ENCODE measurements at regions not wholly inside any gene's neighbourhood (a gene's known extent, or its start where the extent isn't known, plus 50 kb on each side); places are given as distances from the start of the nearest gene placed in this dataset.

DNA sequence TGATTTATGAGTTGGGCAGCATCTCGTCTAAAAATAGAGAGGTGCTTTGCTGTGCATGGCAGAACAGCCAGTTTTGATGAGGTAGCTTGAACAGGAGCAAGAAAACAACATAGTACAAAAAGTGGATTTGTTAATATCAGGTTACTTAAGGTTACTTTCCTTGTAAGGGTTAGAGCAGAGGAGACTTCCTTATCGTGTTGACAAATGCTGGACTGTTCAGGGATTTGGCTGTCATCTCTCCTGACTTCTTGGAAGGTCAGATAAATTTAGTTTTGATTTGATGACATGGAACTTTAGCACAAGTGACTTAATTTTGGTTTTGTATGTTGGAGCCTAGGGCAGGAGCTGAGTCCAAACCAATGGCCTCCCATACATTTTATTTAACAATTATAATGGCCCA lies 163.9 kb upstream of the ELAC2 start:
- intact Hi-C loops (cut with DNase I; ENCODE audit: low total_unique reads), result no loop called here
- Histone ChIP-seq H3K27me3 (no peaks in the 10 kb centered on the region), H3K4me1 (peaks cover 4 to 22% (median 8%) of the 10 kb centered on the region in 4 donors), H3K4me3 (no peak overlapping the region), H3K9me3 (no peaks in the 10 kb centered on the region), H3K36me3 (no peaks in the 10 kb centered on the region), H3K27ac (peak overlapping the region in 2 of 5 donors; percentile 42 to 79)
- 33 to 45% (median 38%) methylated on average over 2 of the region's 2 CpGs for WGBS, 5 donors
- DNase-seq, result no peak
- TF ChIP-seq, protein P1, sequence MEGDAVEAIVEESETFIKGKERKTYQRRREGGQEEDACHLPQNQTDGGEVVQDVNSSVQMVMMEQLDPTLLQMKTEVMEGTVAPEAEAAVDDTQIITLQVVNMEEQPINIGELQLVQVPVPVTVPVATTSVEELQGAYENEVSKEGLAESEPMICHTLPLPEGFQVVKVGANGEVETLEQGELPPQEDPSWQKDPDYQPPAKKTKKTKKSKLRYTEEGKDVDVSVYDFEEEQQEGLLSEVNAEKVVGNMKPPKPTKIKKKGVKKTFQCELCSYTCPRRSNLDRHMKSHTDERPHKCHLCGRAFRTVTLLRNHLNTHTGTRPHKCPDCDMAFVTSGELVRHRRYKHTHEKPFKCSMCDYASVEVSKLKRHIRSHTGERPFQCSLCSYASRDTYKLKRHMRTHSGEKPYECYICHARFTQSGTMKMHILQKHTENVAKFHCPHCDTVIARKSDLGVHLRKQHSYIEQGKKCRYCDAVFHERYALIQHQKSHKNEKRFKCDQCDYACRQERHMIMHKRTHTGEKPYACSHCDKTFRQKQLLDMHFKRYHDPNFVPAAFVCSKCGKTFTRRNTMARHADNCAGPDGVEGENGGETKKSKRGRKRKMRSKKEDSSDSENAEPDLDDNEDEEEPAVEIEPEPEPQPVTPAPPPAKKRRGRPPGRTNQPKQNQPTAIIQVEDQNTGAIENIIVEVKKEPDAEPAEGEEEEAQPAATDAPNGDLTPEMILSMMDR (IDR thresholded peaks at IDR 0.05), result no peak
- TF ChIP-seq POLR2AphosphoS5 (IDR thresholded peaks at IDR 0.05) (no peak), EP300 (IDR thresholded peaks at IDR 0.05) (no peak), POLR2A (IDR thresholded peaks at IDR 0.05) (no peak)

DNA sequence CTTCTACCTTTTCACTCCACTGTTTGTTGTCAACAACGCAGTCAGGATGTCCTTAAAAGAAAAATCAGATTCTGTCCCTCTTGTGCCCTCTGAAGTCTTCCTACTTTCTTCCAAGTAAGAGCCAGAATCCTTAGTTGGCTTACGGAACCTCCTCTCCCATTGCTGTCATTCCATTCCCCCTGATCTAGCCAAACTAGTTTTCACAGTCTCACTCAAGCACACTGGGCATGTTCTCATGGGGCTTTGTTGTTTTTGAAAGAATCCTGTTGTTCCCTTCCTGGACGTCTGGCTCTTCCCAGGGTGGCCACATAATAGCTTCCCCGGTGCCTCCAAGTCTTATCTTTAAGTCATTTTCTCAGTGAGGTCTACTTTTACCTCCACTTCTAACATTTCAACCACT lies 158.6 kb upstream of the ELAC2 start:
- no peak overlapping the region for H3K4me3 ChIP-seq
- no peaks in the 10 kb centered on the region for H3K36me3 ChIP-seq
- peaks cover 0 to 34% (median 26%) of the 10 kb centered on the region in 4 donors for H3K9me3 ChIP-seq
- H3K27me3 ChIP-seq, result no peaks in the 10 kb centered on the region
- TF ChIP-seq, protein P1 (IDR thresholded peaks at IDR 0.05), result no peak
- TF ChIP-seq POLR2A (IDR thresholded peaks at IDR 0.05) (no peak), POLR2AphosphoS5 (IDR thresholded peaks at IDR 0.05) (no peak), EP300 (IDR thresholded peaks at IDR 0.05) (no peak)
- WGBS, 5 donors, result 39 to 69% (median 46%) methylated on average over 4 of the region's 4 CpGs
- no peaks in the 10 kb centered on the region for H3K4me1 ChIP-seq
- intact Hi-C loops (cut with DNase I; ENCODE audit: low total_unique reads), result no loop called here
- no peak for DNase-seq
- H3K27ac ChIP-seq, result no peak overlapping the region

DNA sequence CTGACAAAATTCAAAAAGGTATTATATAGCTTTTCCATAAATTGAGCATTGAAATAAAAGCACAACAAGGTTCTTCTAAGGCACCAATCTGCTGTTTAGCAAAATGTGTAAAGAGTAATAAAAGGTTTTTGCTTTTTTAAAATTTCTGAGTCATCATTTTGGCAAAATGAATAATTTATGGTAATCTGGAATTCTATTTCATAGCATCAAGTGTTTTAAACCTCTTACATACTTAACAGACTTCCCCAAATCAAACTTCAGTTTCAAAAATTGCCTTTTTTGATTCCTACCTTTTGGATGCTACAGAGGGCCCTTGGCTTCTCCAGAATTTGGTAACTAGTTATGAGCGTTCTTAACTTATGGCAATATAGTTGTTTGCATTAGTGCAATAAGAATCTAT lies 154.0 kb upstream of the ELAC2 start:
- intact Hi-C loops (cut with DNase I; ENCODE audit: low total_unique reads), result no loop called here
- Histone ChIP-seq H3K4me1 (no peaks in the 10 kb centered on the region), H3K36me3 (no peaks in the 10 kb centered on the region), H3K27me3 (no peaks in the 10 kb centered on the region), H3K4me3 (no peak overlapping the region), H3K9me3 (peaks cover 10 to 48% (median 36%) of the 10 kb centered on the region in 4 donors), H3K27ac (no peak overlapping the region)
- TF ChIP-seq, protein P1 (IDR thresholded peaks at IDR 0.05), result no peak
- TF ChIP-seq POLR2A (IDR thresholded peaks at IDR 0.05) (no peak), POLR2AphosphoS5 (IDR thresholded peaks at IDR 0.05) (no peak), EP300 (IDR thresholded peaks at IDR 0.05) (no peak)
- DNase-seq, result no peak
- 83 to 94% (median 90%) methylated on average over 1 of the region's 1 CpG for WGBS, 5 donors

DNA sequence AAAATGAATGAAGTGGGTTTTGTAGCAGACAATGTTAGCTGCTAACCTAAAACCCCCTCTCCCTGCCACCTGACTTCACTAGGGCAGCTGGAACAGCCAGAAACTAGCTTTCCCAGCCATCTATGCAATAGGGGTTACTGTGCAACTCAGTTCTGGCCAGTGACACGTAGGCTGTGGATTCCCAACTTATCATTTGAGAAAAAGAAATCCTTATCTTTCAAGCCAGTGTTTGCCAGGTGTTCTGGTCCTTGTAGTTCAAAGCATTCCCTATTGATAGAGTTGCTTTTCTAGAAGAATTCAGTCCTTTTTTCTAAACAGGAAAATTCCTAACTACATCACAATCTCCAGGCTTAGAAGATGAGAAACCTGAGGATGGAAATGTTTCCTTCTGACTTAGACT lies 144.5 kb upstream of the ELAC2 start:
- TF ChIP-seq EP300 (IDR thresholded peaks at IDR 0.05), result no peak
- no peak for TF ChIP-seq POLR2AphosphoS5 (IDR thresholded peaks at IDR 0.05)
- TF ChIP-seq, protein P1 (IDR thresholded peaks at IDR 0.05), result no peak
- TF ChIP-seq POLR2A (IDR thresholded peaks at IDR 0.05), result no peak
- no peak overlapping the region for H3K4me3 ChIP-seq
- no peaks in the 10 kb centered on the region for H3K4me1 ChIP-seq
- DNase-seq, result no peak
- intact Hi-C loops (cut with DNase I; ENCODE audit: low total_unique reads), result no loop called here
- no peak overlapping the region for H3K27ac ChIP-seq
- no peaks in the 10 kb centered on the region for H3K36me3 ChIP-seq
- no peaks in the 10 kb centered on the region for H3K9me3 ChIP-seq
- no peaks in the 10 kb centered on the region for H3K27me3 ChIP-seq
- 29 to 47% (median 41%) methylated on average over 1 of the region's 1 CpG for WGBS, 5 donors

Measured in stomach (tissue), 8 donors.